SK-N-MC (cell line): ENCODE measurements at regions not wholly inside any gene's neighbourhood (a gene's known extent, or its start where the extent isn't known, plus 50 kb on each side); places are given as distances from the start of the nearest gene placed in this dataset.

ENCODE experiments used
- EZH2 ChIP-seq: fragments of 200-600 bp; sonication (generic); IDR thresholded peaks from one replicate; pipeline ENCODE4 v1.6.1; 2017; ENCODE audit warnings: antibody characterized with exemption
- POLR2AphosphoS5 ChIP-seq: IDR thresholded peaks from 2 replicates; pipeline ENCODE4 v1.6.1; 2012; ENCODE audit warnings: mild to moderate bottlenecking, low read depth, low read length, borderline replicate concordance

DNA sequence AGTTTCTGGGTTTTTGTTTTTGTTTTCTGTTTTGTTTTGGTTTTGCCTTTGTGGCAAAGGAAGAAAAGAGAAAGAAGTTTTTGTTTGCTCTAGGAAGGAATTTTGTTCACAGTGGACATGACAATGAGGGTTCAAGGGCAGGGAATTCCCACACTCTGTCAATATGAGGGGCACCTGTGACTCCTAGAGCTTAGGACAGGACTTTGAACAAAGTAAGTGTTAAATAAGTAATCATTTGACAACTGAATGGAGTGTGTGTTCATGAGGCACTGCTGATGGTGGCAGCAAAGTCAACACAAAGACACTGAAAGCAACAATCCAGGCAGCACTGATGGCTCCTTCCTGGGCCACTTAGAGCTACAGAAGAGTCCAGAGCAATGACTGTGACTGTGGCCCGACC, 1381.1 kb upstream of the LRRTM3 start:
- TF ChIP-seq EZH2 (no peak), POLR2AphosphoS5 (no peak)
